Astrocyte (in vitro differentiated cells and primary cell): ENCODE measurements at regions not wholly inside any gene's neighbourhood (a gene's known extent, or its start where the extent isn't known, plus 50 kb on each side); places are given as distances from the start of the nearest gene placed in this dataset.

Source experiments
- DNase-seq: peaks from one replicate; pipeline ENCODE4 v3.0.0-alpha.2; 2010; ENCODE audit warnings: low read depth
- FAIRE-seq: peaks from 2 replicates; lab custom pipeline; 2011; peaks lifted over from hg19 to GRCh38; lab: Jason Lieb, UNC
- H2AFZ ChIP-seq: 2 replicates; pipeline ENCODE4 v1.6.0; 2012; ENCODE audit warnings: low read depth, low read length, inconsistent platforms
- H3K27ac ChIP-seq: 2 replicates; pipeline ENCODE4 v1.5.1; 2011; ENCODE audit warnings: low read depth, low read length, inconsistent platforms
- H3K27me3 ChIP-seq: 2 replicates; pipeline ENCODE4 v1.6.0; 2011; ENCODE audit warnings: low read length, inconsistent platforms; ENCODE audit not compliant: insufficient read depth
- H3K36me3 ChIP-seq: 2 replicates; pipeline ENCODE4 v1.5.1; 2011; ENCODE audit warnings: low read length, inconsistent platforms; ENCODE audit not compliant: insufficient read depth
- H3K4me1 ChIP-seq: 2 replicates; pipeline ENCODE4 v1.5.1; 2011; ENCODE audit warnings: low read length, inconsistent platforms; ENCODE audit not compliant: insufficient read depth
- H3K4me2 ChIP-seq: 2 replicates; pipeline ENCODE4 v1.6.0; 2012; ENCODE audit warnings: low read length, inconsistent platforms
- H3K4me3 ChIP-seq: 2 replicates; pipeline ENCODE4 v1.5.1; 2011; ENCODE audit warnings: low read depth, mild to moderate bottlenecking, low read length, inconsistent platforms; ENCODE audit not compliant: insufficient read depth
- H3K79me2 ChIP-seq: 2 replicates; pipeline ENCODE4 v1.6.0; 2012; ENCODE audit warnings: mild to moderate bottlenecking, low read length, inconsistent platforms; ENCODE audit not compliant: insufficient read depth
- H3K9ac ChIP-seq: 2 replicates; pipeline ENCODE4 v1.6.0; 2012; ENCODE audit warnings: mild to moderate bottlenecking, low read length, inconsistent platforms
- H3K9me3 ChIP-seq: 2 replicates; pipeline ENCODE4 v1.5.1; 2012; ENCODE audit warnings: low read depth, mild to moderate bottlenecking, low read length, inconsistent platforms; ENCODE audit not compliant: insufficient read depth
- H4K20me1 ChIP-seq: 2 replicates; pipeline ENCODE4 v1.6.0; 2012; ENCODE audit warnings: low read length, inconsistent platforms; ENCODE audit not compliant: insufficient read depth
- H3K27ac Mint-ChIP-seq: one replicate; pipeline ENCODE4 v1.8.0; 2021; ENCODE audit warnings: mild to moderate bottlenecking, mixed read lengths; ENCODE audit not compliant: unreplicated experiment
- H3K27me3 Mint-ChIP-seq: one replicate; pipeline ENCODE4 v1.8.0; 2021; ENCODE audit warnings: low read depth, mixed read lengths; ENCODE audit not compliant: unreplicated experiment
- H3K36me3 Mint-ChIP-seq: one replicate; pipeline ENCODE4 v1.8.0; 2021; ENCODE audit warnings: low read depth, mixed read lengths; ENCODE audit not compliant: unreplicated experiment
- H3K4me1 Mint-ChIP-seq: one replicate; pipeline ENCODE4 v1.8.0; 2021; ENCODE audit warnings: low read depth, mixed read lengths; ENCODE audit not compliant: unreplicated experiment
- H3K4me3 Mint-ChIP-seq: one replicate; pipeline ENCODE4 v1.8.0; 2021; ENCODE audit warnings: mild to moderate bottlenecking, moderate library complexity, mixed read lengths; ENCODE audit not compliant: unreplicated experiment
- H3K9me3 Mint-ChIP-seq: one replicate; pipeline ENCODE4 v1.8.0; 2021; ENCODE audit warnings: mild to moderate bottlenecking, mixed read lengths; ENCODE audit not compliant: unreplicated experiment
- EZH2 ChIP-seq: IDR thresholded peaks from 2 replicates; pipeline ENCODE4 v1.6.1; 2012; ENCODE audit warnings: mild to moderate bottlenecking, low read length, inconsistent platforms; ENCODE audit not compliant: insufficient read depth
- TF ChIP-seq, protein P1 (sequence below): IDR thresholded peaks from 2 replicates; pipeline ENCODE4 v1.5.1; 2011; ENCODE audit warnings: low read depth, mild to moderate bottlenecking, inconsistent platforms, low read length, moderate library complexity; ENCODE audit not compliant: insufficient read depth

GRCh38 chr1:98130408-98130807 is 209.6 kb upstream of the DPYD start:
- FAIRE-seq (no peak), DNase-seq (no peak)
- Histone ChIP-seq H4K20me1 (no peaks in the 10 kb centered on the region), H3K9ac (no peak overlapping the region), H2AFZ (no peak overlapping the region), H3K4me3 (no peak overlapping the region), H3K27me3 (no peaks in the 10 kb centered on the region), H3K36me3 (no peaks in the 10 kb centered on the region), H3K79me2 (no peaks in the 10 kb centered on the region), H3K4me2 (no peak overlapping the region), H3K27ac (no peak overlapping the region), H3K4me1 (no peaks in the 10 kb centered on the region), H3K9me3 (no peaks in the 10 kb centered on the region)
- Mint-ChIP-seq H3K36me3 (no peaks in the 10 kb centered on the region), H3K4me3 (no peak overlapping the region), H3K9me3 (no peaks in the 10 kb centered on the region), H3K27me3 (no peaks in the 10 kb centered on the region), H3K4me1 (peaks cover 3% of the 10 kb centered on the region), H3K27ac (no peak overlapping the region)
- TF ChIP-seq, protein P1, sequence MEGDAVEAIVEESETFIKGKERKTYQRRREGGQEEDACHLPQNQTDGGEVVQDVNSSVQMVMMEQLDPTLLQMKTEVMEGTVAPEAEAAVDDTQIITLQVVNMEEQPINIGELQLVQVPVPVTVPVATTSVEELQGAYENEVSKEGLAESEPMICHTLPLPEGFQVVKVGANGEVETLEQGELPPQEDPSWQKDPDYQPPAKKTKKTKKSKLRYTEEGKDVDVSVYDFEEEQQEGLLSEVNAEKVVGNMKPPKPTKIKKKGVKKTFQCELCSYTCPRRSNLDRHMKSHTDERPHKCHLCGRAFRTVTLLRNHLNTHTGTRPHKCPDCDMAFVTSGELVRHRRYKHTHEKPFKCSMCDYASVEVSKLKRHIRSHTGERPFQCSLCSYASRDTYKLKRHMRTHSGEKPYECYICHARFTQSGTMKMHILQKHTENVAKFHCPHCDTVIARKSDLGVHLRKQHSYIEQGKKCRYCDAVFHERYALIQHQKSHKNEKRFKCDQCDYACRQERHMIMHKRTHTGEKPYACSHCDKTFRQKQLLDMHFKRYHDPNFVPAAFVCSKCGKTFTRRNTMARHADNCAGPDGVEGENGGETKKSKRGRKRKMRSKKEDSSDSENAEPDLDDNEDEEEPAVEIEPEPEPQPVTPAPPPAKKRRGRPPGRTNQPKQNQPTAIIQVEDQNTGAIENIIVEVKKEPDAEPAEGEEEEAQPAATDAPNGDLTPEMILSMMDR = no peak
- TF ChIP-seq EZH2 = no peak

- no peaks in the 10 kb centered on the region for H3K36me3 Mint-ChIP-seq
- Histone ChIP-seq H3K27ac (no peak overlapping the region), H3K9ac (no peak overlapping the region), H2AFZ (no peak overlapping the region), H3K4me3 (no peak overlapping the region), H3K79me2 (no peaks in the 10 kb centered on the region), H3K36me3 (no peaks in the 10 kb centered on the region), H3K4me2 (no peak overlapping the region), H3K4me1 (no peaks in the 10 kb centered on the region), H4K20me1 (no peaks in the 10 kb centered on the region), H3K27me3 (no peaks in the 10 kb centered on the region), H3K9me3 (no peaks in the 10 kb centered on the region)
- FAIRE-seq = no peak
- peaks cover 1% of the 10 kb centered on the region for H3K4me1 Mint-ChIP-seq
- H3K27me3 Mint-ChIP-seq = no peaks in the 10 kb centered on the region
- H3K4me3 Mint-ChIP-seq = no peak overlapping the region
- TF ChIP-seq EZH2 = no peak
- TF ChIP-seq, protein P1 = no peak
- H3K9me3 Mint-ChIP-seq = no peaks in the 10 kb centered on the region
- H3K27ac Mint-ChIP-seq = no peak overlapping the region
- no peak for DNase-seq
Measured at GRCh38 chr1:98129491-98129890, 208.7 kb upstream of the DPYD start.

GRCh38 chr1:98126740-98127139 is 205.9 kb upstream of the DPYD start:
- Histone ChIP-seq H3K9ac (no peak overlapping the region), H3K27ac (no peak overlapping the region), H3K27me3 (no peaks in the 10 kb centered on the region), H3K36me3 (no peaks in the 10 kb centered on the region), H3K79me2 (no peaks in the 10 kb centered on the region), H2AFZ (no peak overlapping the region), H3K9me3 (no peaks in the 10 kb centered on the region), H3K4me3 (no peak overlapping the region), H3K4me1 (no peaks in the 10 kb centered on the region), H4K20me1 (no peaks in the 10 kb centered on the region), H3K4me2 (no peak overlapping the region)
- FAIRE-seq = no peak
- TF ChIP-seq EZH2 = no peak
- TF ChIP-seq, protein P1 = no peak
- H3K27ac Mint-ChIP-seq = no peak overlapping the region
- no peaks in the 10 kb centered on the region for H3K27me3 Mint-ChIP-seq
- H3K9me3 Mint-ChIP-seq = no peaks in the 10 kb centered on the region
- DNase-seq = no peak
- H3K4me3 Mint-ChIP-seq = no peak overlapping the region
- no peaks in the 10 kb centered on the region for H3K4me1 Mint-ChIP-seq
- H3K36me3 Mint-ChIP-seq = no peaks in the 10 kb centered on the region
